Hematopoietic multipotent progenitor cell treated with erythropoietin and hydrocortisone succinate and interleukin-3 and kit ligand, for 15 days (in vitro differentiated cells): ENCODE measurements at regions not wholly inside any gene's neighbourhood (a gene's known extent, or its start where the extent isn't known, plus 50 kb on each side); places are given as distances from the start of the nearest gene placed in this dataset.

Experiments
- DNase-seq: peaks from one replicate; pipeline ENCODE4 v3.0.0-alpha.2; 2015; ENCODE audit warnings: low spot score

- no peak for DNase-seq
These were observed 800.9 kb downstream of the BRD1 start for GRCh38 chr22:49026494-49027367.

GRCh38 chr22:49025791-49026493 is 801.7 kb downstream of the BRD1 start:
- DNase-seq, result no peak

DNA sequence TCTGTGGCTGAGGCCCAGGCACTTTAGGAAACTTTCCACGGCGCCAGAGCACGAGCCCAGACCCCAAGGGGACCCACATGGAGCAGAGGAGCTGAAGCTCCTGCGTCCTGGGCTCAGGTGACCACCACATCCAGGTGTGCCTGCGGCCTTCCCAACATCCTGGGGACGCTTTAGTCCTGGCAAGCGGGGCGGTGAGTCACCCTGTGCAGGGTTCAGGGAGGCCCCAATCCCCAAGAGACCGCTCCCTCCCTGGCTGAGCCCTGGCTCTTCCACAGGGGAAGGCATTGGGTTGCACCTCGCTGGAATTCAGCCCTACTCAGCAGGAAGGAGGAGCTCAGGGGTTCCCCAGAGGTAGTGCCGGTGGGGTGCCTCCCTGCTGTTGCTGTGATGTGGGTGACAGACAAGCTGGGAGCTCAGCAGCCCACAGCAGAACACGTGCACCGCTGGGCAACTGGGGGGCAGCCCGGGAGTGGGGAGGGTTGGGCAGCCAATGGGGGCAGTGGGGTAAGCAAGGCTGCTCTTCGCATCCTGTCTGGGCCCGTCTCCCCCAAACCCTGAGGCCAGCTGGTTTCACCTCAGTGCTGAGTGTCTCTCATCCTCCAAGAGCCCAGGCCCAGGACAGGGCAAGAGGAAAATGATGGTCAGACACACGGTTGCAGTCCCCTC is 802.8 kb downstream of the BRD1 start:
- DNase-seq, result no peak

GRCh38 chr22:49023879-49024774 is 803.5 kb downstream of the BRD1 start:
- no peak for DNase-seq

DNA sequence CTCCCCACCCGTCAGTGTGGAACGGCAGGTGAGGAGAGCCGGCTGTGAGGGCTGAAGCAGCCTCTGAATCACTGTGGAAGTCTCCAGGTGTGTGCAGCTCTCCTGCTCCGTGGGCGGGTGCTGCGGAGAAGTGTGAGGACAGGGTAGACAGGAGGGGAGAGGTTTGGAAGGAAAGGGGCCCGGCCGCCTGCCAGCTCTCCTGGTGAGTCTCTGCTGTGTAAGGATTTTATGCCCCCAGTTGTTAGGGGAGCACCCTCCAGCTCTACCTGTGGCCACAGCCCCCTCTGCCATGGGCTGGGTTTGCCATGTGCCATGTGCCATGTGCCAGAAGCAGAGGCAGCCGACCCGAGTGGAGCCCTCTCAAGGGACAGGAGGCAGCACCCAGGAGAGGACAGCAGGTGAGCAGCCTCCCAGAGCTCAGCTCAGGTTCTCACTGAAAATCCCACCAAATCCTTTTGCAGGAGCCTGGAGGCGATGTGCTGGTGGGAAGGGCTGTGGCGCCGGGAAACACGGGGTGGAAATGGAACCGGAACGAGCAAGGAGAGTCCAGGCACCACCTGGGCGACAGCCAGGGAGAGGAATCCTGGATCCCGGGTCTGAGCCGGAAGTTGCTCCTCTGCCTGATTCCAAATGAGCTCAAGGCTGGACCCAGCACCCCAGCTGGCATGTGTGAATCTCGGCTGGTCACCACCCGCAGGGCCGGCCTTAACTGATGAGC is 804.4 kb downstream of the BRD1 start:
- no peak for DNase-seq

DNA sequence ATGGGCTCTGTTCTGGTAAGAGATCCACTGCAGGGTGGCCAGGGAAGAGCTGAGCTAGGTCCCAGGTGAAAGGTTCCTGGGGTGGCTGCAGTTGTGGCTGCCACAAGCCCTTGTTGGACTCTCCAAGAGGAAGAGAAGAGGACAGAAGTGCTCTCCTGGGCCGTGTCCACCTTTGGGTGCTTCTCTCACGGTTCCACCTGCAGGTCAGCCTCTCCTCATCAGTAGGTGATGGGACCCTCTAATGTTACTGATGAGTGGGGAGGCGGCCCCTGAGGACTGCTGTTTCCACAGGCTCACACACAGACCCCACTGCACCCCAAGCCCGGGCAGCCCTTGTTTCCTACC is 804.9 kb downstream of the BRD1 start:
- no peak for DNase-seq

GRCh38 chr22:49021926-49022815 is 805.5 kb downstream of the BRD1 start:
- DNase-seq, result no peak

DNA sequence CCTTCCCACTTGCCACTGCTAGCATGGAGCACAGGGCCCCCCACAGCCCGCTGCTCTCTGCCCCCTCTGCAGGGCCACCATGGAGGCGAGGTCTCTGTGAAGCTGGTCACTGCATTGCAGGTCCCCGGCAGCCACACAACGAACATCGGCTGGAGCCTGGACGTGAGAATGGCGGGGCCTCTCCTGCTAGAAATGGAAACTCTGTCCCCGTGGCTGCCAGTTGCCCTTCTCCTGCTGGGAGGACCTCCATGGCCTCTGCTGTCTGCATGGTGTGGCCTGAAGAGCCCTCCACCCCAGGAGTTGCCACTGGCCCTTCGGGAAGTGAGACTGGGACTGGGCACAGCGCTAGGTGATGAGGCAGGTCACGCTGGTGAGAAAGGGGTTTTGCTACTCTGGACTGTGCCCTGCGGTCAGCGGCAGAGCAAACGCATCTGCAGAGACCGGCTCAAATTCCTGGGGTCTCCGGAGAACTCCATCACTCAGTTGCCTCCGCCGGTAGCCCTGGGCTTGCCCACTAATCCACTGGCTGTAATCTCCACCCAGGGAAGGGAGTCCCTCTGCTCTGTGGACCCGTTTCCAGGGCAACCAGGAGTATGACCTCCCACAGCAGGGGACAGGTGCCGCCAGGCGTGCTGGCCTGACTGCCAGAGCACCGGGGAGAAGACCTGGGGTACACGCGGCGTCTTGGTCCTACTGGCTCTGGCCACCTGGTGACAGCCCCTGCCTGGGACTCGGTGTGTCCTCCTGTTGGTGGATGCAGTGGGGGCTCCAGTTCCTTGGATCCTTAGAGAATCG is 806.3 kb downstream of the BRD1 start:
- no peak for DNase-seq

DNA sequence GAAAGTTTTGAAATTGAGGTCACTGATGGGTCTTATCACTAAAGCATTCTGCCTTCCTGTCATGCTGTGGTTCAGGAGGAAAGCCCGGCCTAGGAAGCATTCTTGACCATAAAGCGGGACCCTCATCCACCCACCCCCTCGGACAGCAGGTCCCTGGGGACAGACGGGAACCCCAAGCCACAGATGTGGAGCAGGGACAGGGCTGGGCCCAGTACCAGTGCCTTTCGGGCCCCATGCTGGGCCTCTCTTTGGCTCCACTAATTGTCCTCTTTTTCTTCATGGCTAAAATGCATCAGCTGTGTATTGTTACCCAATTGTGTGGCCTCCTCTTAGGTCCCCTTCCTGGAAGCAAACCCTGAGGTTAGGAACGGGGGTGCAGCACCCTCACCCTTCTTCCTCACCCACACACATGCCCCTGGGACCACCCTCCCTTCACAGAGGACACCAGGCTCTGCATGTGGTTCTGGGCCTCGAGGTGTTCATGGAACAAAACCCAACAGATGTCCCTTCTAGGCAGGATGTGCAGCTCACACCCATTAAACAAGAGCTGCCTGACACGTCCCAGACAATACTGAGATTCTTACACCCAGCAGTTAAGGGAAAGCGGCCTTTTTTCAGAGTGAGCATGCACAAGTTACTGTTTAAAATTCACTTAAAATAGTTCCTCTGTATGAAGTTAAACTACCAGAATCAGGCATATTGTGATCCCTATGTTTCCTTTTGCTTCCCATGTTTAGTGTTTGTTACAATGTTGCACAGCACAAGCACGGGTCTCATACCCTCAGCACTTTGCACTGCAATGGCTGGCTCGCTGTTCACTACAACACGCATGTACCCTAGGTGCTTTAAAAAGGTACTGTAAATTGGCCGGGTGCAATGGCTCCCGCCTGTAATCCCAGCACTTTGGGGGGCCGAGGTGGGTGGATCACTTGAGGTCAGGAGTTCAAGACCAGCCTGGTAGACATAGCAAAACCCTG is 807.6 kb downstream of the BRD1 start:
- no peak for DNase-seq

GRCh38 chr22:49018601-49019000 is 809.1 kb downstream of the BRD1 start:
- no peak for DNase-seq

GRCh38 chr22:49017482-49018329 is 810.0 kb downstream of the BRD1 start:
- DNase-seq, result no peak

DNA sequence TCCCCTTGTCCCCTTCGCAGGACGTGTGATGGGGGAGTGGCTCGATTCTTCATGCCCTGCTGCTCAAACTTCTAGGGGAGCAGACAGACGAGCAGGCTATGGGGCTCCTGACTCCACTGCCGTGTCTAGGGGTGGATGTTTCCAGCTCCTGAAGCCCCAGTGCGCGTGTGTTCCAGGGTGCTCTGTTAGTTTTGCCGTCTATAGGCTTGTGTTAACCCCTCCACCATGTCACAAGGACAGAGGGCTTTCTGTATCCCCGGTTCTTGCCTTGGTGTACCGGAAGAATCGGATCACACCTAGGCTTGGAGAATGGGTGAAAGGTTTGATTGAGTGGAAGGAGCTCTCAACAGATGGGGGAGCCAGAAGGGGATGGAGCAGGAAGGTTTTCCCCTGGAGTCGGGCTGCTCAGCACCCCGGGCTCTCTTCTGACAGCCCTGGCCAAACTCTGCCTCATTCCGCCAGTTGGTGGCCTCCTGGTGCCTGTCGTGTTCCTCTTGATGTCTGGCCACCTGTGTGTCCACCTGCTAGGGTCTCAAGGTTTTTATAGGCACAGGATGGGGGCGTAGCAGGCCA is 810.7 kb downstream of the BRD1 start:
- no peak for DNase-seq

- no peak for DNase-seq
These were observed 811.4 kb downstream of the BRD1 start for GRCh38 chr22:49015993-49016908.

GRCh38 chr22:49015459-49015858 is 812.2 kb downstream of the BRD1 start:
- no peak for DNase-seq
